ENCODE measurements at regions not wholly inside any gene's neighbourhood (a gene's known extent, or its start where the extent isn't known, plus 50 kb on each side); places are given as distances from the start of the nearest gene placed in this dataset.

DNA sequence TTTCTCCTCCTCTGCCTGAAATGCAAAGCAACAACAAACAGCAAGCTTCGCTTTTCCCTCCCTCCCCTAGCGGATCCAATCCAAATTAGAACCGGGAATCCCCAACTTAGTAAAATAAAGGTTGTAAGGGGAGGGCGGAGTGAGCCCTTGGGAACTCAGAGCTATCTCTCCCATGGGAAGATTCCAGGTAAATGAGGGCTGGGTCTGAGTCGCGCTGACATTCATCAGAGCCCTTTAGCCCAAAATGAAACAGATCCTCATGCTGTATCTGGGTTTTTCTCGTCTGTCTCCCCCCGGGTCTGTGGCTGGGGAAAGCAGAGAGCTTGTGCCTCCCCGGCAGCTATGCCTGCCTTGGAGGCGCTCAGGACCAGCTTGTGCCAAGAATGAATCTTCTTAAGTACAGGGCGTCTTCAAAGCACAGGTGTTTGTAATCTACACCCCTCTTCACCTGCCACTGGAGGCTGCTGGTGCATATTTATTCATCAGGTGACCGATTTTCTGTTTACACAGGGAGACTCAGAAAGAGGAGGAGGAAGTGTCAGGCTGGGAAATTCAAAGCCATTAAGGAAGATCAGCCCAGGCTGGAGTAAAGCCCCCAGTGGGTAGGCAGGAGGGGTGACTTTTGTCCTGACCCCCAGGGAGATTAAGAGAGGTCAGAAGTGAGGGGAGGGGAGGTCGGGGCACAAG is 55.0 kb upstream of the GSE1 start:
- peaks cover 2% of the 10 kb centered on the region for H3K79me2 ChIP-seq (ENCODE audit: control insufficient read depth, insufficient read depth, low read length)
- no peaks in the 10 kb centered on the region for H3K27me3 ChIP-seq (ENCODE audit: control insufficient read depth, extremely low read depth, insufficient read depth, low read length)
- H3K27ac ChIP-seq (ENCODE audit: control insufficient read depth, insufficient read depth, low read length) = no peak overlapping the region
- peak overlapping the region; percentile 92 for H3K4me2 ChIP-seq (ENCODE audit: control insufficient read depth, extremely low read depth, insufficient read depth, low read depth, low read length)
- H3K4me3 ChIP-seq (ENCODE audit: control insufficient read depth in 2 of 3, extremely low read depth in 1 of 3, insufficient read depth in 2 of 3, low read depth in 1 of 3, low read length in 3 of 3) = peak overlapping the region in 2 of 3 experiments; percentile 39 to 89
- TF ChIP-seq EZH2 (IDR thresholded peaks at IDR 0.05; ENCODE audit: low read length) = no peak
- TF ChIP-seq, protein P1, sequence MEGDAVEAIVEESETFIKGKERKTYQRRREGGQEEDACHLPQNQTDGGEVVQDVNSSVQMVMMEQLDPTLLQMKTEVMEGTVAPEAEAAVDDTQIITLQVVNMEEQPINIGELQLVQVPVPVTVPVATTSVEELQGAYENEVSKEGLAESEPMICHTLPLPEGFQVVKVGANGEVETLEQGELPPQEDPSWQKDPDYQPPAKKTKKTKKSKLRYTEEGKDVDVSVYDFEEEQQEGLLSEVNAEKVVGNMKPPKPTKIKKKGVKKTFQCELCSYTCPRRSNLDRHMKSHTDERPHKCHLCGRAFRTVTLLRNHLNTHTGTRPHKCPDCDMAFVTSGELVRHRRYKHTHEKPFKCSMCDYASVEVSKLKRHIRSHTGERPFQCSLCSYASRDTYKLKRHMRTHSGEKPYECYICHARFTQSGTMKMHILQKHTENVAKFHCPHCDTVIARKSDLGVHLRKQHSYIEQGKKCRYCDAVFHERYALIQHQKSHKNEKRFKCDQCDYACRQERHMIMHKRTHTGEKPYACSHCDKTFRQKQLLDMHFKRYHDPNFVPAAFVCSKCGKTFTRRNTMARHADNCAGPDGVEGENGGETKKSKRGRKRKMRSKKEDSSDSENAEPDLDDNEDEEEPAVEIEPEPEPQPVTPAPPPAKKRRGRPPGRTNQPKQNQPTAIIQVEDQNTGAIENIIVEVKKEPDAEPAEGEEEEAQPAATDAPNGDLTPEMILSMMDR (optimal IDR thresholded peaks at IDR 0.05 in 1 of 3, IDR thresholded peaks at IDR 0.05 in 1 of 3, conservative IDR thresholded peaks at IDR 0.05 in 1 of 3; ENCODE audit: extremely low read depth in 1 of 3, insufficient read depth in 2 of 3, low read length in 3 of 3) = peak in 2 of 3 experiments; percentile 1 to 14
- H3K36me3 ChIP-seq (ENCODE audit: control insufficient read depth in 2 of 2, extremely low read depth in 1 of 2, insufficient read depth in 2 of 2, low read length in 2 of 2) = no peaks in the 10 kb centered on the region
- DNase-seq (ENCODE audit: low read depth, low spot score) (no peak), FAIRE-seq (peak; percentile 36)
- dilution Hi-C loops (cut with MboI; ENCODE audit: extremely low pct_ligation_motif_present, low sequenced_read_pairs) = no loop called here
- H3K4me1 ChIP-seq (ENCODE audit: control insufficient read depth, extremely low read depth, insufficient read depth, low read length) = peaks cover 24% of the 10 kb centered on the region
- H2AFZ ChIP-seq (ENCODE audit: control insufficient read depth, low read length) = peak overlapping the region; percentile 3
- H3K9me1 ChIP-seq (ENCODE audit: control insufficient read depth, extremely low read depth, insufficient read depth, low read length) = no peaks in the 10 kb centered on the region
- no peaks in the 10 kb centered on the region for H3K9me3 ChIP-seq (ENCODE audit: control insufficient read depth, low read depth, low read length)
- H4K20me1 ChIP-seq (ENCODE audit: control insufficient read depth, extremely low read depth, insufficient read depth, low read length) = no peaks in the 10 kb centered on the region
- H3K9ac ChIP-seq (ENCODE audit: control insufficient read depth, extremely low read depth, insufficient read depth, low read length) = peak overlapping the region; percentile 72

DNA sequence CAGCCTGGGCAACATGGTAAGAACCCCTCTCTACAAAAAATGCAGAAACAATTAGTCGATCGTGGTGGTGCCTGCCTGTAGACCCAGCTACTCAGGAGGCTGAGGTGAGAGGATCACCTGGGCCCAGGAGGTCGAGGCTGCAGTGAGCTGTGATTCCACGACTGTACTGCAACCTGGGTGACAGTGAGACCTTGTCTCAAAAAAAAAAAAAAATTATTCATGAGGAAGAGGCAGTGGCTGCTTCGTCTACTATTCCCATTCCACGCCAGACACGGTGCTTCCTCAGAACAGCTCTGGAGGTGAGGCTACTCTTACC is 52.2 kb upstream of the GSE1 start:
- no peaks in the 10 kb centered on the region for H3K9me1 ChIP-seq (ENCODE audit: control insufficient read depth, extremely low read depth, insufficient read depth, low read length)
- no peaks in the 10 kb centered on the region for H3K36me3 ChIP-seq (ENCODE audit: control insufficient read depth in 2 of 2, extremely low read depth in 1 of 2, insufficient read depth in 2 of 2, low read length in 2 of 2)
- peaks cover 5% of the 10 kb centered on the region for H3K79me2 ChIP-seq (ENCODE audit: control insufficient read depth, insufficient read depth, low read length)
- no peaks in the 10 kb centered on the region for H3K27me3 ChIP-seq (ENCODE audit: control insufficient read depth, extremely low read depth, insufficient read depth, low read length)
- FAIRE-seq (no peak), DNase-seq (ENCODE audit: low read depth, low spot score) (no peak)
- H3K9ac ChIP-seq (ENCODE audit: control insufficient read depth, extremely low read depth, insufficient read depth, low read length) = no peak overlapping the region
- no peak overlapping the region for H2AFZ ChIP-seq (ENCODE audit: control insufficient read depth, low read length)
- no peaks in the 10 kb centered on the region for H3K9me3 ChIP-seq (ENCODE audit: control insufficient read depth, low read depth, low read length)
- no peak overlapping the region for H3K4me3 ChIP-seq (ENCODE audit: control insufficient read depth in 2 of 3, extremely low read depth in 1 of 3, insufficient read depth in 2 of 3, low read depth in 1 of 3, low read length in 3 of 3)
- no peaks in the 10 kb centered on the region for H4K20me1 ChIP-seq (ENCODE audit: control insufficient read depth, extremely low read depth, insufficient read depth, low read length)
- no peak overlapping the region for H3K27ac ChIP-seq (ENCODE audit: control insufficient read depth, insufficient read depth, low read length)
- H3K4me2 ChIP-seq (ENCODE audit: control insufficient read depth, extremely low read depth, insufficient read depth, low read depth, low read length) = no peak overlapping the region
- TF ChIP-seq, protein P1 (optimal IDR thresholded peaks at IDR 0.05 in 1 of 3, IDR thresholded peaks at IDR 0.05 in 1 of 3, conservative IDR thresholded peaks at IDR 0.05 in 1 of 3; ENCODE audit: extremely low read depth in 1 of 3, insufficient read depth in 2 of 3, low read length in 3 of 3) = no peak
- no peak for TF ChIP-seq EZH2 (IDR thresholded peaks at IDR 0.05; ENCODE audit: low read length)
- dilution Hi-C loops (cut with MboI; ENCODE audit: extremely low pct_ligation_motif_present, low sequenced_read_pairs) = no loop called here
- peaks cover 14% of the 10 kb centered on the region for H3K4me1 ChIP-seq (ENCODE audit: control insufficient read depth, extremely low read depth, insufficient read depth, low read length)
